GM20431 (cell line): ENCODE measurements at regions not wholly inside any gene's neighbourhood (a gene's known extent, or its start where the extent isn't known, plus 50 kb on each side); places are given as distances from the start of the nearest gene placed in this dataset.
"Not testable (repeated sequence)": the region's sequence is repeated elsewhere in the genome, so short reads cannot be mapped to it uniquely, and the experiment has no call there.

Source experiments
- in situ Hi-C: fragments of 300-500 bp; cut with MseI, MboI; formaldehyde crosslinking; loops from one replicate; pipeline ENCODE4 v1.15.0; 2020; ENCODE audit warnings: low sequenced_read_pairs; ENCODE audit not compliant: unreplicated experiment

- in situ Hi-C loops = no loop called here
Observed at GRCh38 chr1:222417264-222417663, 130.6 kb downstream of the HHIPL2 start.

- in situ Hi-C loops = no loop called here
Observed at GRCh38 chr1:222416001-222416791, 131.7 kb downstream of the HHIPL2 start.

DNA sequence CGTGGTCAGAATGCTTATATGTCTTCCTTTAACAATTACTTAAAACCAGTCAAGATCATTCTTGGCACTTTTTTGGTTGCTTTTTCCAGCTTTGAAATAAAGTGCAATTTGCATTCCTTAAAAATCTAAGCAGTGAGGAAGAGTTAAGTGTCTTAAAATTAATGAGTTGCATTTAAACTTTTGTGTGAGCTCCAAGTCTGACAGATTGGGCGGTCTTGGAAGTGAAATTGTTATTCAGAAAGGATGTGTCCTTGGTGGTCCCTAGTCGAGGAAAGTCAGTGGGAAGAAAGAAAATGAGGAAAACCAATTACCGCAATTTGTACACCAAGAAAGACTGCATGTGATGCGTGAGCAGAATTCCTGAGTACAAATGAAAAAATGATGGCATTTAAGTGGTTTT, 132.5 kb downstream of the HHIPL2 start:
- in situ Hi-C loops = no loop called here

DNA sequence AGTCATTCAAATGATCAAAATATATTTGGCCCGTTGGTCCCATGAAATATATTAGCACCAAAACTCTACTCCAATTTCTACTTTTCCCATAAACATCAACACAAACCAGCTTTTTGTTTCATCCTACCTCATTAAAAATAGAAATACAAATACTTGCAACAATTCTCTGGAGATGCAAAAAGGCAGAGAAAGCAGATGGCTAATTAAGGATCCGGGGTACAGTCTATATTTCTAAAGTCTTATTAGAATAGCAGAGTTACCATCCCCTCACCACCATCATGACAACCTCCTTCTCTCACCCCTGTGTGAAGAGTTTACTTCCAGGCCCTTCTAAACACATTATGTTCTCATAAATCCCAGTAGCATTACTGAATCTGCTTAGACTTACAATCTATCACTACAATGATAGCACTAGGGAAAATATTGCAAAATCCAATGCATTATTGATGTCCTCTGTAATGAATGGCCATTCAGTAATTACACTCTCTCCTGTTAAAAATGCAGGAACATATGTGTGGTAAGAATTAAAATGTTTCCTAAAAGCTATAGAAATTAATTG, 133.8 kb downstream of the HHIPL2 start:
- in situ Hi-C loops = no loop called here

- in situ Hi-C loops = no loop called here
Observed at GRCh38 chr1:222413436-222413835, 134.5 kb downstream of the HHIPL2 start.

DNA sequence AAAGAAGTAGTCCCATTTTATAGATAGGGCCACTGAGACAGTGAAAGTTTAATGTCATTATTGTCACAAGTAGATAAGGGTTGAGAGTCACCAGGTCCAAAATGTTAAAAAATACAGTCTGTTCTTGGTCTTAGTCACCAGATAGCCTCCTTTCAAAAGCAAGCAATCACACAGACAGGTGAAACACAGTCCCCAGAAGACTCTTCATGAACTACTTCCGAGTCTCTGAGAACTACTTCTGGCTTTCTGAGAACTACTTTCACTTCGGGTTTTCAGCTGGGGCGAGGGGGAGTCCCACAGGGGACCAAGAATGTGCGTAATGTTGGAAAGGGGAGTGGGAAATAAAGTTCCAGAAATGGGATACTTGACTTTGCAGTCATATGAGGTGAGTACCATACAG, 143.2 kb downstream of the HHIPL2 start:
- in situ Hi-C loops = no loop called here

- in situ Hi-C loops = no loop called here
Observed at GRCh38 chr1:222399197-222399596, 148.7 kb downstream of the HHIPL2 start.

GRCh38 chr1:222394224-222394623, 153.7 kb downstream of the HHIPL2 start:
- in situ Hi-C loops = no loop called here

DNA sequence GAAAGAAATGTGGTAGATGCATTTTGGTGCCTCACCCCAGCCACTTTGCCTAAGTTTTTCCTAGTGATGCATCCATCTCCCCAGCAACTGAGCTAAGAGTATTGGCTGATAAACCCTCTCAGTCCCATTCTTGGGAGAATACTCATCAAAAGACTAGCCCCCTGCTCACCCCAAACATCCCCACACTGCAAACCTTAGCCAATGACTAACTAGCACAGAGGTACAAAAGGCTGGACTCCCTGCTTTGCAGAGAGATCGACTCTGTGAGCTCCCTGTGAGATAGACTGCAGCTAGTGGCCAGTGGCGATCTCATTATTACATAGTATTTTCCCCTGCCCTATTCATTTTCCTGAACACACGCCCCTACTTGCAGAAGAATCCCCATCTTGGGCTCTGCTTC, 155.3 kb downstream of the HHIPL2 start:
- in situ Hi-C loops = no loop called here

DNA sequence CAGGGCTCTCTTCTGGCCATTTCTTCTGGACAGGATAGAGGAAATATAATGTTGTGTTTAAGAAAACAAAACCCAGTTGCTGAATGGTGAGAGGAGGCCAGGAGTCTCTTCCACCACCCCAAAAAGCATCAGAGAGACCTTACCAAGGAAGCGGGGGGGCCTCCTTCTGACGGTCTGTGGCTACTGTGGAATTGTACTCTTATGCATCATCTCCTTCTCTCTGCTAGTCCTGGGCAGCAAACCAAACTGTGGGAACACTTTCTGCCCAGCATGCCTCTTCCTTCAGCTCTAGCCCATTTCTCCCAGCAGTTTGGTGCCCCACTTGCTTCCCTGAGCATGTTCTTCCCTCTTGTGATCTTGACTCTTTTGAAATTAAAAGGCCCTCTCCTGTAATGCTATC, 157.7 kb downstream of the HHIPL2 start:
- in situ Hi-C loops = no loop called here

- in situ Hi-C loops = no loop called here
Observed at GRCh38 chr1:222387007-222387814, 160.7 kb downstream of the HHIPL2 start.

- in situ Hi-C loops = no loop called here
Observed at GRCh38 chr1:222385955-222386354, 161.9 kb downstream of the HHIPL2 start.

DNA sequence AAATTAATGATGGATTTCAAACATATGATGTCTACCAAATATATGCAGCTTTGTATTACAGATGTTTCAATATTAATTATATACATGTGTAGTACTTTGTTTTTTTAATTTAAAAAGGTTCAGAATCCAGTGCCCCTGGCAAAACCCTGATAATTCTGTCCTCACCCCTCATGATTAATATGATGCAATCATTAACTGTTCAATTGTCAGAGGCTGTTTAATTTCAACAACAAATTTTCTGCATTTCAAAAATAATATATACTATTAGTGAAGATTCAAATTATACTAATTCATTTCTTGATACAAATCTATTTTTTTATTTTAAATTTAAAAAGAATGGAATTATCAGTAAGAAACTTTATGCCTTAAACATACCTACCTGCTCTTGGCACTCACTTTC, 162.6 kb downstream of the HHIPL2 start:
- in situ Hi-C loops = no loop called here

GRCh38 chr1:222384531-222384930, 163.4 kb downstream of the HHIPL2 start:
- in situ Hi-C loops = no loop called here

DNA sequence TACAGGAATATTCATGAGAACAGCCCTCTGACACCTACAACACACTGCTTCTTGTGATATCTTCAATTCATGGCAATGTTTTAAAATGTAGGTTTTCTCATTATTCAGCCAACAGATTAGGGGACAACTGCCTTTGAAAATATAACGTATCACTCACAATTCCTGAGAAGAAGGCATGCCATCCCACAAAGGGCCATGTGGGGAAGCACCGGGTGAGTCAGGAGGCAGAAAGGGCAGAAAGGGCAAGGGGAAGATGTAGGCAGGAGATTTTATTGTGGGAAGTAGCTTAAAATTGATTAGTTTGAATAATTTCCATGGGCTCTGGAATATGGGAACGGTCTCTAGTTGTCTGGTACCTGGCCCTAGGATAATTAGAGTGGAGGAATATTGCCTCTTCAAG, 165.7 kb downstream of the HHIPL2 start:
- in situ Hi-C loops = no loop called here

DNA sequence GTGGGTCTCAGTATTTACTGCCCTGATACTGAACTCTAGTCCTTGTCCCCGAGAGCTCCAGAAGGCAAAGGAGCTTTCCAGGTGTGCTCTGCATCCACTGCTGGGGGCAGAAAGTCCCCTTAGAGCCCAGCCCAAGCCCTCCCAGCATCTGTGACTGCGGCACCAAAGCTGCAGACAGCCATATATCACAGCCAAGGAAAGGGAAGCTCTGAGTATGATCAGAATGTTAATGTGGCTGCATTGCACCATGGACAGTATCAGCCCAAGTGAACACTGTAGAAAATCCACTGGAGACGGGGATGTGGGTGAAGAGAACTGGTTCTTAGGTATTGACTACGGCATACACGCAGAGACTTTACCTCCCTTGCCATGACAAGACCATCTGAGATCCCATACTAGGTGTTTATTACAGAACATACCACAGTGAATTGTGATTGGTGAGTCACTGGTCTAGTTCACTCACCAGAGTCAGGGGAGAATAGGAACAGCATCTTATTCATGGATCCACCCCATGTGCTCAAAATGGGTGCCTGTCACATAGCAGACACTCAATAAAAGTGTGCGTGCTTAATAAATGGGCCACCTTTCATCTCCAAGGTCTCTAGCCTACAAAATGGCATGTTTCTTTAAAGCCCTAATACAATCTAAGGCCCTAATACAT, 170.3 kb downstream of the HHIPL2 start:
- in situ Hi-C loops = no loop called here

DNA sequence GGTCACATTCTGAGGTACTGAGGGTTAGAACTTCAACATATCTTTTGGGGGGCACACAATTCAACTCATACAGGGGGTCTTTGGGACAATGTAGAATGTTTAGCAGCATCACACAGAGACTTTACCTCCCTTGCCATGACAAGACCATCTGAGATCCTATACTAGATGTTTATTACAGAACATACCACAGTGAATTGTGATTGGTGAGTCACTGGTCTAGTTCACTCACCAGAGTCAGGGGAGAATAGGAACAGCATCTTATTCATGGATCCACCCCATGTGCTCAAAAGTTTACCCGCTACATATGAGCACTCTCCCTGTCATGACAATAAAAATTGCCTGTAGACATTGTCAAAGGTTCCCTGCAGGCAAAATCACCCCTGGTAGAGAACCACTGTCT, 171.1 kb downstream of the HHIPL2 start:
- in situ Hi-C loops = not testable (repeated sequence)

- in situ Hi-C loops = no loop called here
Observed at GRCh38 chr1:222375701-222376100, 172.2 kb downstream of the HHIPL2 start.

- in situ Hi-C loops = no loop called here
Observed at GRCh38 chr1:222373831-222374602, 173.9 kb downstream of the HHIPL2 start.

DNA sequence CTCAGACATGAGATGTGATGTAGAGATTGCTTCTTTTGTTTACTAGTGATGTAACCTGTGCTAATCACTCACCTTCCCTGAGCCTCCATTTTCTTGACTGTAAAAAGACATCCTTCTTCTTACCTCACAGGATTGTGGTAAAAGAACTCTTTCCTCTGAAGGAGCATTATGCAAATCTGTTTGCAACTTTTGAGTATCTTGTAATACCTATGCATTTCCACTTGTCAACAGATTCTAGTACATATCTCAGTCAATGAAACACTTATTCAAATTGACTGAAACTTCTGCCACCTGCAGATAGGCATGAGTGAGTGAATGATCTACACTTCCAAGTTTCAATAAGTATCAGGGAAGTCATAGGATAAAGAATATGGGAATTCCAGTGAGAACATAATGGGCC, 174.7 kb downstream of the HHIPL2 start:
- in situ Hi-C loops = no loop called here
